DMS153 (cell line): ENCODE measurements at regions not wholly inside any gene's neighbourhood (a gene's known extent, or its start where the extent isn't known, plus 50 kb on each side); places are given as distances from the start of the nearest gene placed in this dataset.

Experiments used
- DNase-seq: peaks from one replicate; lab custom pipeline; 2025; lab: John Stamatoyannopoulos, UW

- DNase-seq, result no peak
Observed at GRCh38 chr21:35645991-35646390, 414.3 kb downstream of the SETD4 start.

DNA sequence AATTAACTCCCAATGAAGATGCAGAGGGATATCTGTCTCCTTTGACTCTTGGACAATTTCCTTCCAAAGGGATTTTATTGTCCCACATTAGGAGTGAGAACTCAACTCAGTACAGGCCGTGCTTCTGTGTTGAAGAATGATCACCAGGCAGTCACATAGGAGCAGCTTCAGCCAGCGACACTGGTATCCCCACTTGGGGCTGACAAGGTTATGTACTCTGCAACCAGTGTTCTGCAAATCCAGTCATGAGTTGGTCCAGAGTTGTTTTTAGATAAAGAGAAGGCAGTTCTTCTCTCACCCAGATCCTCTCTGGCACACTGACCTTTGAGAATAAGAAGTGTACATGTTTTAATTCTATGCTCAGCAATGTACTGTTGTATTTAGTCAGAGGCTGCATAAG is 415.8 kb downstream of the SETD4 start:
- no peak for DNase-seq

- DNase-seq, result no peak
Observed at GRCh38 chr21:35643176-35643575, 417.1 kb downstream of the SETD4 start.

DNA sequence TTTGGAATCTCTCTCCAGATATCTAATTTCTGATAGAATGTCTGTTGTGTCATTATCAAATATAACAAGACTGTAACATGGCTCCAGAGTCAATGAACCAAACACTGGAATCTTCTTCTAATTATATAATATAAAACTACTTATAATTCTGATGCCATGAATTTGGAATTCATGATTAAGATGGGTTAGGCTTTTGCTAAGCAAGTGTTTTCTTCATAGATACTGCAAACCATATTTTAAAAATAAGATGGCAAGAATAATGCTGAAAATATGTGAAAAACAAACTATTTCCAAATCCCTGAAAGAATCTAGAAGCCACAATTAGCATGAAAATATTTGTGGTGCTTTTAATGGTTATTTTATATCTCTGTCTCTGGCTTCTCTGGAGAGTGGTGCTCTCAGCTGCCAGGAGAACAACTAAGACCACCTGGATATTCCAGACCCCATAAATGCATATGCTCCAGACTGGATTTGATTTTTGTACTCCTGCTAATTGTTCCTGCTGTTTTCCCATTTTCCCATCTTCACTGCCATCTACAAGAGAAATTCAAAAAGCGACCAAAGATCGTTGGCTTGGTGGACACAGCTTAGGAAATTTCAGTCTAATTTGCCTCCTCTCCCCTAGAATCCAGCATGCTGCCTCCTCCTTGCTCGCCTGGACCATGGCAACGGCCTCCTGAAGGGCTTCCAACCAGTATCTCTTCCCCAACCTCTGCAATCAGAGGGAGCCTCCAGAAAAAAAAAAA is 418.9 kb downstream of the SETD4 start:
- no peak for DNase-seq

GRCh38 chr21:35637431-35637830 is 422.9 kb downstream of the SETD4 start:
- DNase-seq, result no peak

GRCh38 chr21:35635994-35636393 is 424.3 kb downstream of the SETD4 start:
- no peak for DNase-seq

- DNase-seq, result no peak
Observed at GRCh38 chr21:35635261-35635660, 425.1 kb downstream of the SETD4 start.

DNA sequence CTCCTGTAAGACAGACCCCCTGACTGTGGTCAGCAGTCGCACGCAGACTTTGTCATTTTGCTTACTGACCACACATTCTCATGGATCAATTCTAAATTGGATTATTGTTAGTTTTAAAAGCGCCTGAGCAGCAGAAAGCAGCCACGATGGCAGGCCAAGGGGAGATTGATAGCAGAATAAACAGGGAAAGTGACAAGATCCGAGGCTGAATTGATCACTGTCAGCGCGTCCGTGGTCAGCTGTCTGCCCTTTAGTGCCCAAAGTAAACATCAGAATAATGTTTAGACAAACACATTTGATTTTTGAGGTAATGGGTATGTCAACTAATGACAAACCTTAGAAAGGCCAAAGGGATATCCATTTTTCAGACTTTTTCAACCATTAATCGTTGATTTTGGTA is 426.8 kb downstream of the SETD4 start:
- no peak for DNase-seq

DNA sequence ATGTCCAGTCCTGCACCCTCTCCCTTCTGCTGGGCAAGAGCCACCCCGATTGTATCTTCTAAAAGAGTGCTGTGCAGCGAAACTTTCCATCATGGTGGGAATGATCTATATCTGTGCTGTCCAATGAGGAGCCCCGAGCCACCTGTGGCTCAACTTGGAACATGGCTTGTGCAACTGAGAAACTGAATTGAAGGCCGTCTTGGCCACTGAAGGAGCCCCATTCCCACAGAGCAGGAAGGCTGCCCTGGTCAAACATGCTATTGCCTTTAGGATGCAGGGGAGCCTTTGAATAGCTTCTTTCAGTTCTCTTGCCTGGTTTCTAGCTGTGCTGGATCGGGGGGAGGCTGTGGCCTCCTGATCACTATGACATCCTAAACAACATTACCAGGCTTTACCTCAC is 427.6 kb downstream of the SETD4 start:
- DNase-seq, result no peak

DNA sequence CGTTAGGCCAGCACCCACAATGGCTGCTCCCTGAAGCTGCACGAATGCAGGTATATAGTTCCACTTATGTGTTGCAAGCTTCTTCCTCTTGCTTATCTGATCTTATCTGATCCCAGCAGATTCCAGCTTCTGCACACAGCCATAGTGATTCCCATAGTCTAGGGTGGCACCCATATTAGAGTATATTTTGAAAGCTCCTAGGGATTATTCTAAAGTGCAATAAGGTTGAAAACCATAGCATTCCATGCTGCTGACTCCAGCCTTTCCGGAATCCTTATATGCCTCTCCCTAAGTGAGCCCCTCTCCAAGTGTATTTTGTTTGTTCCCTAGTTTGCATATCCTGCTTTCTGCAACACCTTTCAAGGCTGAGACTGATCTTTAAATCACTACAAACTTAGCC is 432.0 kb downstream of the SETD4 start:
- DNase-seq, result no peak

DNA sequence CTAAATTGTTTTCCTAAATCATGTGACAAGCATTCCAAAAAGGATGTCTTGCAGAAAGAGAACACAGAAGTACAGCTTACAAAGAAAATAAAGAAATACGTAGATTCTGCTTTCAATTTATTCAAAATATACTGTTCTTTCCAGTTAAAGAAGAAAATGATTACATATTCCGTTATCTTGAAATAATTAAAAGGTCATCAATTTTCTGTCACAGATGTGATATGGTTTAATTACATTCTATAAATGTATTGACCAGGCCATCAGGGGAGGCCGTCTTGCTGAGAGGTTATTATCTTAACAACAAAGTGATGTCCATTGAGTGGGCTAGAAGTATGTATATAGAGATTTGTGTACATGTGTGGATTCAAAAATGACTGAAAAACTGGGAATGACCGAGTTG is 432.9 kb downstream of the SETD4 start:
- no peak for DNase-seq

DNA sequence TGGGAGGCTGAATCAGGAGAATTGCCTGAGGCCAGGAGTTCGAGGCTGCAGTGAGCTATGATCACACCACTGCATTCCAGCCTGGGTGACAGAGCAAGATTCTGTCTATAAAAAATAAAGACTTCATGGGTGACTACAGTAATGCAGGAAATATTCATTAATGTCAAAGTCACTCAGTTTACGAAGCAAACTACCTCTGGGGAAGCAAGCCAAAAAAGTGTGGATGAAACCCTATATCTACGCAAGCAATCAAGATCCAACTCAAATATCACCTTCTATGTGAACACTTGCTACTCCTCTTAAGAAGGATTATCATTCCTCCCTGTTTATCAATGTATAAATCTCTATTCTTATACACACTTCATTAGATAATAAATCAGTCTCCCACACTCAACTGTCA is 434.8 kb downstream of the SETD4 start:
- no peak for DNase-seq

GRCh38 chr21:35624901-35625300 is 435.4 kb downstream of the SETD4 start:
- DNase-seq, result no peak

- no peak for DNase-seq
Observed at GRCh38 chr21:35622612-35623011, 437.7 kb downstream of the SETD4 start.

DNA sequence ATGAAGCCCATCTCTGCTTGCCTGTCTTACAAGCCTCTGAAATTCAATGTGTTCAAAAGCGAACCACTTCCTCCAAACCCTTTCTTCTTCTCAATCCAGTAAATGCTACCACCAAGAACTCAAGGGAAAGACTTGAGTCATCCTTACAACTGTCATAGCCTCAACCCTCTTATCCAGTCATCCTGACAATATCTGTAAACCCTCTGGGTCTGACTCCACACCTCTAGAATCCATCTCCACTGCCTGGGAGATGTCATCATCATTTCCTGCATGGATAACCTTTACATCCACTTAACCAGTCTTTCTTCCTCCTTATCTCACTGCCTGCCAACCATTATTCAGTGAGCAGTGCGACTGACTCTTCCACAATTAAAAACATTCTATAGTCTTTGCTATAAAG is 441.1 kb downstream of the SETD4 start:
- DNase-seq, result no peak

GRCh38 chr21:35617491-35617890 is 442.8 kb downstream of the SETD4 start:
- no peak for DNase-seq

GRCh38 chr21:35616090-35616489 is 444.2 kb downstream of the SETD4 start:
- DNase-seq, result no peak

GRCh38 chr21:35615325-35615724 is 445.0 kb downstream of the SETD4 start:
- DNase-seq, result no peak

DNA sequence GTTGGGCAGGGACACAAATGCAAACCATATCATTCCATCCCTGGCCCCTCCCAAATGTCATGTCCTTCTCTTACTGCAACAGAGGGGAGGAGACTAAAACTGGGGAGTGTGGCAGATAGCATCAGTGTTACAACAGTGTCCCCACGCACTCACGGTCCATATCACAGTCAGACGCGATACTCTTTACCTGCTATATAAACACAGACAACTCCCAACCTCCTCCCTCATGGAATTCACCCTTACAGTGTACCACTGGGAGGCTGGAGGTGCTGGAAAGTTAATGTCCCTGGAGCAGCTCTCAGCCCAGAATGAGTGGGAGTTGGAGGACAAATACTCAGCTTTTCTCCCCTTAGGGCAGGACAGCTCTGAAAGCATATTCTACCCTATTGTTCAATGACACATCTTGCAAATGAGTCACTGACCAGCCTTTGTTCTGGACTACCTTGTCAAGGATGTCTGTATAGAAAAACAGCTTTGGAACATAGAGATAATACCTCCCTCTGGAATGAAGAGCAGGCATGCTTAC is 445.9 kb downstream of the SETD4 start:
- DNase-seq, result no peak

DNA sequence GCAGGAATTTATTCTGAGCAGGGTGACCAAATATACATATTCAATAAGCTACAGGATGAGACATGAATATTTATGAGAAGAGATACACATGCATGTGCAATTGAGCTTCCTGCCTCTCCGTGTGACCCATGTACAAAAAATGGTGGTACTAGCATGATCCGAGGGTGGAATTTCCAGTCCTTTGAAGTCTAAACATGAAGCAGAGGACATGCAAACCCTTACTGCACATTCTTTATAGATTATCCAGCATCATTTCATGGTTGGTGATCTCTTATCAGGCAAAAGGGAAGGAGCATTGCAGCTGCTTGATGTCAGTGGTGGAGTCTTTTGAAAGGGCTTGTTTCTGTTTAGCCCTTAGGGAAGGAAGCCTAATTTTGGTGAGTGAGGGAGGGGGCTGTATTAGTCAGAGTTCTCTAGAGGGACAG is 448.6 kb downstream of the SETD4 start:
- no peak for DNase-seq

DNA sequence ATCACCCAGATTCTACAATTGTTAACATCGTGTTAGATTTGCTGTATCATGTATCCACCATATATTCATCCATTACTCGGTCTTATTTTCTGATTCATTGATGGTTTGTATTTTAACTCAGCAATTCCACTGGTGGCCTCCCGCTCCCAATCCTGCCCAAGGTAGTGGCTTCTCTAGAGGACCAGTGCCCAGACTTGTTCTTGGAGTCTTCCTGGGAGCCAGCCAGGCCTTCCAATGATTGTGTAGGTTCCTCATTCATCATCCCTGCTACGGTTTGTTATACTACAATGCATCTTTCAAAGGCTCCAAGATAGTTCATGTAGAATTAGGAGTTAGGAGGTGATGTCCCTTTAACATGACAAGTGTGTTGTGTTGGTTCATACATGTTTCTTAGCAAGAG is 451.1 kb downstream of the SETD4 start:
- no peak for DNase-seq

- no peak for DNase-seq
Observed at GRCh38 chr21:35607406-35607805, 452.9 kb downstream of the SETD4 start.

GRCh38 chr21:35606578-35606977 is 453.7 kb downstream of the SETD4 start:
- no peak for DNase-seq

DNA sequence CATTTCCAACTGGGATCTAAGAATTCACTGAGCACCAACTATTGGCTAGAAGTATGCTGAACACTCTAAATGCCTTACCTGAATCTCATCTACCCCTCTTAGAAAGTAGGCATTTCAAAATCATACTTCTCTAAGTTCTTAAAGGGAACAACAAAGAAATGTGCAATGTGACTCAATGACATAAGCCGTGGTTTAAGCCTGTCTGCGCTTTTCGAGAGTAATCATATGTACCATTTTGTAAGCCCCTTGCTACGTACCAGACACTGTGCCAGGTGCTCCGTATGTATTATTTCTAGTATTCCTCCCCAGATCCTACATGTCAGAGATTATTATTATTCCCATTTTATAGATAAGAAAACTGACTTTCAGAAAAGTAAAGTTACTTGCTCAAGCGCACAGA is 454.2 kb downstream of the SETD4 start:
- DNase-seq, result no peak
